ENCODE measurements at regions not wholly inside any gene's neighbourhood (a gene's known extent, or its start where the extent isn't known, plus 50 kb on each side); places are given as distances from the start of the nearest gene placed in this dataset.

- peaks cover 3% of the 10 kb centered on the region; the same call in 2 of the 3 replicates for H3K4me1 Mint-ChIP-seq
- Histone ChIP-seq H3K4me3 (no peak overlapping the region), H3F3A (replicated peaks; ENCODE audit: low read depth) (no peaks in the 10 kb centered on the region), H2AFZ (no peak overlapping the region), H3K4me1 (ENCODE audit: insufficient read depth) (no peaks in the 10 kb centered on the region; the same call in 1 of the 2 replicates), H4K20me1 (replicated peaks; ENCODE audit: insufficient read depth) (no peaks in the 10 kb centered on the region), H3K79me2 (replicated peaks; ENCODE audit: insufficient read depth) (no peaks in the 10 kb centered on the region), H3K4me2 (no peak overlapping the region), H3K27me3 (ENCODE audit: insufficient read depth) (no peaks in the 10 kb centered on the region), H3K36me3 (ENCODE audit: insufficient read depth) (no peaks in the 10 kb centered on the region), H3K27ac (ENCODE audit: low read depth) (no peak overlapping the region), H3K9me2 (ENCODE audit: insufficient read depth) (no peaks in the 10 kb centered on the region)
- no peaks in the 10 kb centered on the region for H3K9me3 Mint-ChIP-seq
- no peaks in the 10 kb centered on the region for H3K27me3 Mint-ChIP-seq (ENCODE audit: insufficient read depth, low read depth, poor library complexity)
- no peak overlapping the region for H3K27ac Mint-ChIP-seq
- H3K4me3 Mint-ChIP-seq: no peak overlapping the region
- TF ChIP-seq ETS1 (IDR thresholded peaks at IDR 0.05) (no peak), POLR2AphosphoS5 (IDR thresholded peaks at IDR 0.05; ENCODE audit: low read depth) (no peak), REST (IDR thresholded peaks at IDR 0.05; ENCODE audit: unreplicated experiment) (no peak), JUNB (IDR thresholded peaks at IDR 0.05; ENCODE audit: unreplicated experiment) (no peak), ZNF331 (CRISPR knock-in tag; IDR thresholded peaks at IDR 0.05; ENCODE audit: low read depth) (no peak), CTCF (conservative IDR thresholded peaks at IDR 0.05; ENCODE audit: low read depth in 2 of 2) (no peak), EZH2phosphoT487 (IDR thresholded peaks at IDR 0.05; ENCODE audit: unreplicated experiment) (no peak), CREB1 (CRISPR knock-in tag; IDR thresholded peaks at IDR 0.05; ENCODE audit: low read depth) (no peak), ZNF462 (CRISPR knock-in tag; IDR thresholded peaks at IDR 0.05) (no peak), STAT1 (IDR thresholded peaks at IDR 0.05; ENCODE audit: unreplicated experiment) (no peak)
- ATAC-seq (no peak), DNase-seq (ENCODE audit: low spot score) (no peak)
- H3K36me3 Mint-ChIP-seq (ENCODE audit: low read depth): no peaks in the 10 kb centered on the region
These were observed 361.0 kb downstream of the BARHL2 start for GRCh38 chr1:90356101-90356500.

Data from GM23338 (cell line).